ENCODE measurements at regions not wholly inside any gene's neighbourhood (a gene's known extent, or its start where the extent isn't known, plus 50 kb on each side); places are given as distances from the start of the nearest gene placed in this dataset.

DNA sequence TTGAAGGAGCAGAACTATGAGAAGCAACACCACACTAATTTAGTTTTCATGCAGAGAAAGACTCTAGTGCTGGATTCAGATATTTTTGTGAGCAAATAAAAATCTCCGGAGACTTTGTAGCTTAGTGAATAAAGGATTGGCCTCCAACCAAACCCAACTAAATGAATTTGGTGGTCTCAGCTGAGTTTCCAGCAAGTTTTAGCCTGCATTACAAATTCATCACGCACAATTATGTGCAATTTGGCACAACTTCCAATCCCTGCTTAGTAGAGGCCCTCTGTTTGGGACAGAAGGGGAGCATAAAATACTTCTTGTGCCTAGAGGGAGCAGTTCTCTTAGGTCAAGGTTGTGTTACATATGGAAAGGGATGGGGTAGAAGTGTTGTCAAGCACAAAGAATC is 112.3 kb upstream of the ADAMTSL1 start:
- TF ChIP-seq EZH2 (optimal IDR thresholded peaks at IDR 0.05; ENCODE audit: low read depth, low read length), result no peak
- no peak for TF ChIP-seq EZH2phosphoT487 (IDR thresholded peaks at IDR 0.05; ENCODE audit: low read length)
- TF ChIP-seq, protein P1, sequence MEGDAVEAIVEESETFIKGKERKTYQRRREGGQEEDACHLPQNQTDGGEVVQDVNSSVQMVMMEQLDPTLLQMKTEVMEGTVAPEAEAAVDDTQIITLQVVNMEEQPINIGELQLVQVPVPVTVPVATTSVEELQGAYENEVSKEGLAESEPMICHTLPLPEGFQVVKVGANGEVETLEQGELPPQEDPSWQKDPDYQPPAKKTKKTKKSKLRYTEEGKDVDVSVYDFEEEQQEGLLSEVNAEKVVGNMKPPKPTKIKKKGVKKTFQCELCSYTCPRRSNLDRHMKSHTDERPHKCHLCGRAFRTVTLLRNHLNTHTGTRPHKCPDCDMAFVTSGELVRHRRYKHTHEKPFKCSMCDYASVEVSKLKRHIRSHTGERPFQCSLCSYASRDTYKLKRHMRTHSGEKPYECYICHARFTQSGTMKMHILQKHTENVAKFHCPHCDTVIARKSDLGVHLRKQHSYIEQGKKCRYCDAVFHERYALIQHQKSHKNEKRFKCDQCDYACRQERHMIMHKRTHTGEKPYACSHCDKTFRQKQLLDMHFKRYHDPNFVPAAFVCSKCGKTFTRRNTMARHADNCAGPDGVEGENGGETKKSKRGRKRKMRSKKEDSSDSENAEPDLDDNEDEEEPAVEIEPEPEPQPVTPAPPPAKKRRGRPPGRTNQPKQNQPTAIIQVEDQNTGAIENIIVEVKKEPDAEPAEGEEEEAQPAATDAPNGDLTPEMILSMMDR (IDR thresholded peaks at IDR 0.05; ENCODE audit: low read length), result no peak
- Histone ChIP-seq H3K9me2 (replicated peaks; ENCODE audit: insufficient read depth, low read length) (no peaks in the 10 kb centered on the region), H3K36me3 (replicated peaks; ENCODE audit: insufficient read depth, low read length) (no peaks in the 10 kb centered on the region), H3K4me1 (ENCODE audit: low read length) (peaks cover 26% of the 10 kb centered on the region), H3K9ac (ENCODE audit: low read length) (no peak overlapping the region), H3F3A (ENCODE audit: insufficient read depth, low read length) (no peaks in the 10 kb centered on the region), H3K4me2 (ENCODE audit: low read depth, low read length) (no peak overlapping the region), H4K20me1 (ENCODE audit: insufficient read depth, low read length) (no peaks in the 10 kb centered on the region), H3K4me3 (ENCODE audit: low read length) (no peak overlapping the region), H3K27me3 (replicated peaks; ENCODE audit: insufficient read depth, low read length) (no peaks in the 10 kb centered on the region), H2AFZ (ENCODE audit: low read length) (no peak overlapping the region), H3K79me2 (ENCODE audit: low read length) (no peaks in the 10 kb centered on the region), H3K9me3 (replicated peaks; ENCODE audit: insufficient read depth, low read length) (no peaks in the 10 kb centered on the region), H3K27ac (ENCODE audit: low read length) (no peak overlapping the region)
- DNase-seq, result no peak

DNA sequence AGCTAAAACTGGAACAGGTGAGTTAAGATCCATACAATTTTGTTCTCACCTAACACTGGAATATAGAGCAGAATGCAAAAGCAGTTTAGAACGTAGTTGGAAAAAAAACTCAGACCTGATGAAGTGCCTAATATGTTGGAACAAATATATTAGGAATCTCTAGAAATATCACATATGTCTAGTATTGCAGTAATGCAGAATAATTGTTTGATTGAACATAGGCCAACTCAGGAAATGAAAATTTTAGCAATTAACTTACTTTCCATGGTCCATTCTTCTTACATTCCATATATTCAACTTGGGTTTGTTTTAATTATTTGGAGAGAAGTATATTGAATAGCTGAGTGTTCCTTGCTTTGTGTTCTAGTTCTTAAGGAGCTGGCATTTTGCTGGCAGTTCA is 111.8 kb upstream of the ADAMTSL1 start:
- H3K9ac ChIP-seq (ENCODE audit: low read length), result no peak overlapping the region
- no peaks in the 10 kb centered on the region for H3K9me3 ChIP-seq (replicated peaks; ENCODE audit: insufficient read depth, low read length)
- H3K4me1 ChIP-seq (ENCODE audit: low read length), result peaks cover 26% of the 10 kb centered on the region
- no peaks in the 10 kb centered on the region for H3K79me2 ChIP-seq (ENCODE audit: low read length)
- H3K36me3 ChIP-seq (replicated peaks; ENCODE audit: insufficient read depth, low read length), result no peaks in the 10 kb centered on the region
- no peak overlapping the region for H3K4me3 ChIP-seq (ENCODE audit: low read length)
- H2AFZ ChIP-seq (ENCODE audit: low read length), result 0 out of 2 replicates have a peak overlapping the region, but pooled peaks have one; percentile 58
- H3F3A ChIP-seq (ENCODE audit: insufficient read depth, low read length), result no peaks in the 10 kb centered on the region
- H3K4me2 ChIP-seq (ENCODE audit: low read depth, low read length), result peak overlapping the region; percentile 63
- H3K27ac ChIP-seq (ENCODE audit: low read length), result no peak overlapping the region
- H4K20me1 ChIP-seq (ENCODE audit: insufficient read depth, low read length), result no peaks in the 10 kb centered on the region
- H3K9me2 ChIP-seq (replicated peaks; ENCODE audit: insufficient read depth, low read length), result no peaks in the 10 kb centered on the region
- DNase-seq, result no peak
- no peaks in the 10 kb centered on the region for H3K27me3 ChIP-seq (replicated peaks; ENCODE audit: insufficient read depth, low read length)
- TF ChIP-seq, protein P1 (IDR thresholded peaks at IDR 0.05; ENCODE audit: low read length), result no peak
- TF ChIP-seq EZH2 (optimal IDR thresholded peaks at IDR 0.05; ENCODE audit: low read depth, low read length), result no peak
- no peak for TF ChIP-seq EZH2phosphoT487 (IDR thresholded peaks at IDR 0.05; ENCODE audit: low read length)

DNA sequence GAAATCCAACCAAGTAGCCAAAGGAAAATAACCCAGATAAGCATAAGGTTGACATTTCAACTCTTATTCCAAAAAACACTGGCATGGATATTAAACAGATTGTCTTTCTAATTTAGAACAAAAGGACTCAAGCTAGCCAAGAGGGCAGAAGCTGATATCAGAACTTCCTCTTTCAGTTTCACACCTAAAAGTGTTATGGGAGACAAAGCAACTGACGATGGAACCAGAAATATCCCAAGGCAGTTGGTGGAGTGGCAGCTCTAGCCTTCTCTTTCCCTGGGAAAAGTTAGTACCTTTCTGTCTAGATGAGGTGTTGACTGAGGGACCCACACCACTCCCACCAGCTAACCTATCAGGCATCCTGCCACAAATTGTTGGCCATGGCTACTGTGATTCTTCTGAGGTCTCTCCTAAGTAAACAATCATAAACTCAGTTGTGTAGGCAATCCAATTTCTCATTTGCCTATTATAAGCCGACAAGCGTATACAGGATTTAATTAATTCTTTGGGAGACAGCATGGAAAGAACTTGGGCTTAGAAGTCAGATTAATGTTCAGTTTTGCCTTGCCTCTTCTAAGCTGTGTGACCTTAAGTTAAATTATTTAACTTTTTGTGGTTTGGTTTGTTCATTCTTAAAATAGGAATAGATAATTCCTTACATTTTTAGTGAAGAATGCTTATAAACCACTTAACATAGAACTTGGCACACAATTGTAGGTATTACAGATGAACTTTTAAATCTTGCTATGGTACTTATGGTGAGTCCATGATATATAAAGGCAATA is 110.9 kb upstream of the ADAMTSL1 start:
- Histone ChIP-seq H3K9me2 (replicated peaks; ENCODE audit: insufficient read depth, low read length) (no peaks in the 10 kb centered on the region), H2AFZ (ENCODE audit: low read length) (peak overlapping the region; percentile 58), H3K27ac (ENCODE audit: low read length) (peak overlapping the region; percentile 38; the same call in 1 of the 2 replicates), H3K4me1 (ENCODE audit: low read length) (peaks cover 26% of the 10 kb centered on the region), H3K9ac (ENCODE audit: low read length) (no peak overlapping the region), H3K4me3 (ENCODE audit: low read length) (no peak overlapping the region; the same call in 1 of the 2 replicates), H3F3A (ENCODE audit: insufficient read depth, low read length) (no peaks in the 10 kb centered on the region), H3K79me2 (ENCODE audit: low read length) (no peaks in the 10 kb centered on the region), H4K20me1 (ENCODE audit: insufficient read depth, low read length) (no peaks in the 10 kb centered on the region), H3K36me3 (replicated peaks; ENCODE audit: insufficient read depth, low read length) (no peaks in the 10 kb centered on the region), H3K4me2 (ENCODE audit: low read depth, low read length) (peak overlapping the region; percentile 63), H3K27me3 (replicated peaks; ENCODE audit: insufficient read depth, low read length) (no peaks in the 10 kb centered on the region), H3K9me3 (replicated peaks; ENCODE audit: insufficient read depth, low read length) (no peaks in the 10 kb centered on the region)
- DNase-seq, result no peak
- TF ChIP-seq, protein P1 (IDR thresholded peaks at IDR 0.05; ENCODE audit: low read length), result no peak
- TF ChIP-seq EZH2 (optimal IDR thresholded peaks at IDR 0.05; ENCODE audit: low read depth, low read length) (no peak), EZH2phosphoT487 (IDR thresholded peaks at IDR 0.05; ENCODE audit: low read length) (no peak)

Data from MM.1S (cell line).